ENCODE measurements at regions not wholly inside any gene's neighbourhood (a gene's known extent, or its start where the extent isn't known, plus 50 kb on each side); places are given as distances from the start of the nearest gene placed in this dataset.

DNA sequence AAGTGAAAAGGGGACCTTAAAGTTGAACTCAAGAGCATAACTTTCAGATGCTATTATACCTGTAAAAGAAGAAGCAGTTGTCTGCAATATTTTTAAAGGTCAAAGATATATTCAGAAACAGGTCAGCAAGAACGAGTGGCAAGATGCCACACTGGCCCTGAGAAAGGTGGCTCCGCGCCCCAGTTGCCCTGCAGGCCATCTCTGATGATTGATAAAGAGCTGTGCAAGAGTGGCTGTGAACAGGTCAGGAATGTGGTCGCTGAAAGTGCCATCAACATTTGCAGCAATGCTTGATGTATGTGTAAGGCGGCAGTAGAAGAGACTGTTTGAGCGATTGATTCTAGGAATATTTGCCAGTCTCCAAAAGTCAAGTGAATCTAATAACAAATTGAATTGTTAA lies 664.2 kb upstream of the SLC10A2 start:
- TF ChIP-seq MAX (IDR thresholded peaks at IDR 0.05) (no peak), RAD21 (IDR thresholded peaks at IDR 0.05 in 1 of 2, conservative IDR thresholded peaks at IDR 0.05 in 1 of 2; ENCODE audit: low read depth in 2 of 2, low read length in 2 of 2) (no peak), CBX5 (IDR thresholded peaks at IDR 0.05; ENCODE audit: low read depth, low read length) (no peak), CTBP2 (IDR thresholded peaks at IDR 0.05; ENCODE audit: borderline replicate concordance, insufficient read depth, insufficient read length, low read length) (no peak)
- H3K4ac ChIP-seq (replicated peaks; ENCODE audit: insufficient read length, low read depth, low read length): no peak overlapping the region
- H3K4me2 ChIP-seq (ENCODE audit: insufficient read depth in 1 of 2, low read depth in 2 of 2, low read length in 2 of 2): no peak overlapping the region
- no peak overlapping the region for H3K18ac ChIP-seq (ENCODE audit: extremely low read depth, low read length)
- no peak overlapping the region for H3K23ac ChIP-seq (ENCODE audit: insufficient read length)
- no peak overlapping the region for H3K56ac ChIP-seq (replicated peaks; ENCODE audit: insufficient read length, low read depth, low read length)
- H2BK120ac ChIP-seq (replicated peaks; ENCODE audit: low read depth, low read length): no peak overlapping the region
- no peak overlapping the region for H2BK20ac ChIP-seq (ENCODE audit: low read length)
- H3K27me3 ChIP-seq (replicated peaks in 1 of 4; ENCODE audit: control insufficient read depth in 3 of 4, extremely low read depth in 1 of 4, insufficient read depth in 3 of 4, low read length in 3 of 4): no peaks in the 10 kb centered on the region
- DNase-seq (ENCODE audit: low read depth in 1 of 2, low spot score in 2 of 2) (no peak), FAIRE-seq (no peak)
- H2AK5ac ChIP-seq (ENCODE audit: low read depth, low read length): no peak overlapping the region
- H3K79me2 ChIP-seq (ENCODE audit: control insufficient read depth in 1 of 2, insufficient read depth in 2 of 2, low read length in 2 of 2): no peaks in the 10 kb centered on the region
- no peaks in the 10 kb centered on the region for H3K79me1 ChIP-seq (ENCODE audit: low read depth, low read length)
- H3K9ac ChIP-seq (replicated peaks in 1 of 4; ENCODE audit: extremely low read depth in 1 of 4, low read depth in 3 of 4, low read length in 3 of 4): no peak overlapping the region
- no peak overlapping the region for H3K14ac ChIP-seq (ENCODE audit: insufficient read length)
- no peaks in the 10 kb centered on the region for H3K36me3 ChIP-seq (ENCODE audit: control insufficient read depth in 2 of 4, insufficient read depth in 4 of 4, low read length in 3 of 4)
- H2AFZ ChIP-seq (ENCODE audit: low read length): no peak overlapping the region
- H2BK12ac ChIP-seq (ENCODE audit: low read depth, low read length): no peak overlapping the region
- H3K27ac ChIP-seq (ENCODE audit: low read depth, low read length): no peak overlapping the region
- H3K4me1 ChIP-seq (replicated peaks in 1 of 4; ENCODE audit: control insufficient read depth in 3 of 4, insufficient read depth in 4 of 4, low read length in 3 of 4): no peaks in the 10 kb centered on the region
- no peak overlapping the region for H4K91ac ChIP-seq (replicated peaks; ENCODE audit: insufficient read length, low read length)
- no peak overlapping the region for H4K5ac ChIP-seq (ENCODE audit: insufficient read length, low read depth, low read length)
- no peak overlapping the region for H3K4me3 ChIP-seq (ENCODE audit: extremely low read depth in 1 of 4, insufficient read depth in 2 of 4, low read depth in 3 of 4, low read length in 4 of 4)
- 89% methylated on average over 6 of the region's 6 CpGs; no CpG with 5 or more reads in 1 of the 2 experiments for WGBS, 2 experiments (ENCODE audit: extremely low coverage in 1 of 2, insufficient coverage in 1 of 2, insufficient read length in 1 of 2, insufficient replicate concordance in 2 of 2, low coverage in 1 of 2, low lambda C conversion rate in 2 of 2, missing lambda C conversion rate in 1 of 2)
- ChIA-PET POLR2A (ENCODE audit: partially characterized antibody) (no interaction called here), CTCF (ENCODE audit: partially characterized antibody) (interaction anchor here (0.8 to 1.0 kb wide), 2 partner anchors 77 to 396 kb away, joined by 3 to 4 read pairs; no protein-coding TSS in a partner anchor)
- H2BK5ac ChIP-seq (ENCODE audit: low read depth, low read length): no peak overlapping the region
- H3K23me2 ChIP-seq (ENCODE audit: low read depth, low read length): no peaks in the 10 kb centered on the region
- H4K8ac ChIP-seq (ENCODE audit: extremely low read depth, insufficient read depth, low read length): no peak overlapping the region; the same call in 1 of the 2 replicates
- no peak overlapping the region for H2BK15ac ChIP-seq (ENCODE audit: low read length)
- H4K20me1 ChIP-seq (replicated peaks in 1 of 2; ENCODE audit: control insufficient read depth in 1 of 2, insufficient read depth in 2 of 2, low read length in 2 of 2): no peaks in the 10 kb centered on the region
- H3K9me3 ChIP-seq (ENCODE audit: insufficient read depth in 2 of 2, low read depth in 1 of 2, low read length in 1 of 2): no peaks in the 10 kb centered on the region
